ENCODE measurements at regions not wholly inside any gene's neighbourhood (a gene's known extent, or its start where the extent isn't known, plus 50 kb on each side); places are given as distances from the start of the nearest gene placed in this dataset.
"Not testable (repeated sequence)": the region's sequence is repeated elsewhere in the genome, so short reads cannot be mapped to it uniquely, and the experiment has no call there.

DNA sequence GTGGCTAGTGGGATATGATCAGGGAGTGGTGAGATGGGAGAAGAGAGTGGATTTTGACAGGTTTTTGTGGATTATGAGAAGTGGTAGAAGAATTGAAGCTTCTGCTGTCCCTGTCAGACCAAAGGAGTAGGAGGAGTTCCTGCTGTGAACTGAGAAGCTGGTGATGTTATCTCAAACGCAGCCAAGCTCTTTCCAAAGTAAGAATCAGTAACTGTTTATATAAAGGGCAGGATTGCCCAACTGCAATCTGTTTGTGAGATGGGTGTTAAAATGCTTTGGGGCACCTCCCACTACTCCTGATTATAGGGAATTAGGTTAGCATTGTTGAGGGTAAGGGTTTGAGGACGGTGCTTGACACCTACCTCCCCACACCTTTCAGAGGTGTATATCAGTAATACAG, 60.5 kb upstream of the USP25 start:
- DNase-seq = no peak
- CTCF ChIA-PET = no interaction called here
- Histone ChIP-seq H3K36me3 (ENCODE audit: low read depth, low read length) (no peaks in the 10 kb centered on the region), H3K9me2 (replicated peaks; ENCODE audit: low read length) (no peaks in the 10 kb centered on the region), H4K20me1 (ENCODE audit: low read length) (no peaks in the 10 kb centered on the region), H3K9ac (ENCODE audit: low read length) (no peak overlapping the region), H2AFZ (ENCODE audit: low read length) (no peak overlapping the region), H3K4me2 (ENCODE audit: low read length) (no peak overlapping the region), H3F3A (ENCODE audit: low read length, unreplicated experiment) (no peaks in the 10 kb centered on the region), H3K4me1 (ENCODE audit: insufficient read depth, low read length) (peaks cover 17% of the 10 kb centered on the region), H3K27ac (ENCODE audit: low read length) (no peak overlapping the region), H3K9me3 (ENCODE audit: low read length) (no peaks in the 10 kb centered on the region), H3K79me2 (ENCODE audit: low read length) (no peaks in the 10 kb centered on the region), H3K4me3 (ENCODE audit: low read length) (no peak overlapping the region), H3K27me3 (ENCODE audit: low read length) (no peaks in the 10 kb centered on the region)
- POLR2A ChIA-PET (ENCODE audit: unreplicated experiment) = interaction anchor here (0.7 kb wide), 1 partner anchor 51 kb away, joined by 7 read pairs; no protein-coding TSS in a partner anchor
- no TSS peak for BruUV-seq (replicated peaks)
- intact Hi-C loops (cut with micrococcal nuclease) = loop anchor here (5.0 kb wide), 1 partner anchor 37 kb away; no protein-coding TSS in a partner anchor
- no peak for ATAC-seq
- no peak for TF ChIP-seq EZH2 (IDR thresholded peaks at IDR 0.05; ENCODE audit: low read length, unreplicated experiment)
- TF ChIP-seq, protein P1, sequence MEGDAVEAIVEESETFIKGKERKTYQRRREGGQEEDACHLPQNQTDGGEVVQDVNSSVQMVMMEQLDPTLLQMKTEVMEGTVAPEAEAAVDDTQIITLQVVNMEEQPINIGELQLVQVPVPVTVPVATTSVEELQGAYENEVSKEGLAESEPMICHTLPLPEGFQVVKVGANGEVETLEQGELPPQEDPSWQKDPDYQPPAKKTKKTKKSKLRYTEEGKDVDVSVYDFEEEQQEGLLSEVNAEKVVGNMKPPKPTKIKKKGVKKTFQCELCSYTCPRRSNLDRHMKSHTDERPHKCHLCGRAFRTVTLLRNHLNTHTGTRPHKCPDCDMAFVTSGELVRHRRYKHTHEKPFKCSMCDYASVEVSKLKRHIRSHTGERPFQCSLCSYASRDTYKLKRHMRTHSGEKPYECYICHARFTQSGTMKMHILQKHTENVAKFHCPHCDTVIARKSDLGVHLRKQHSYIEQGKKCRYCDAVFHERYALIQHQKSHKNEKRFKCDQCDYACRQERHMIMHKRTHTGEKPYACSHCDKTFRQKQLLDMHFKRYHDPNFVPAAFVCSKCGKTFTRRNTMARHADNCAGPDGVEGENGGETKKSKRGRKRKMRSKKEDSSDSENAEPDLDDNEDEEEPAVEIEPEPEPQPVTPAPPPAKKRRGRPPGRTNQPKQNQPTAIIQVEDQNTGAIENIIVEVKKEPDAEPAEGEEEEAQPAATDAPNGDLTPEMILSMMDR (conservative IDR thresholded peaks at IDR 0.05; ENCODE audit: low read depth, low read length) = no peak
- no peak for TF ChIP-seq EZH2phosphoT487 (IDR thresholded peaks at IDR 0.05; ENCODE audit: borderline replicate concordance, low read length)

DNA sequence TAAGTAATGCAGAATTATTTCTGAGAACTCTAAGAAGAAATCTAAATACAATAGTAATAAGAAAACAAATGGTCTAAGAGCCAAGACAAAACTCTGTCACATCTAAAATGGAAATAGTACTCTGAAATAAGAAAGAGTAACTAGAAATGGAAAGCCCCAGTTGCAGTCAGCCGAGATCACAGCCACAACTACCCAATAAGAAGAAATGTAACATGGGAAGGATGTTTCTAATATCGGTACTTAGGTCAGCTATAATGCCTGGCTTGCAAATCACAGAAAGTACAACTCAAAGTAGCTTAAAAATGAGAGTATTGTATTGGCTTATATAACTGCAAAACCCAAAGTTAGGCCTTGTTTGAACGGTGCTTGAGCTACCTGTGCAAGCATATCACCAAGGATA, 58.6 kb upstream of the USP25 start:
- ChIA-PET POLR2A (ENCODE audit: unreplicated experiment) (no interaction called here), CTCF (no interaction called here)
- peaks cover 17% of the 10 kb centered on the region for H3K4me1 ChIP-seq (ENCODE audit: insufficient read depth, low read length)
- no peak for ATAC-seq
- H2AFZ ChIP-seq (ENCODE audit: low read length) = no peak overlapping the region
- H3K4me2 ChIP-seq (ENCODE audit: low read length) = no peak overlapping the region
- H3K36me3 ChIP-seq (ENCODE audit: low read depth, low read length) = no peaks in the 10 kb centered on the region
- H3K4me3 ChIP-seq (ENCODE audit: low read length) = no peak overlapping the region
- H3K27me3 ChIP-seq (ENCODE audit: low read length) = no peaks in the 10 kb centered on the region
- H3K9ac ChIP-seq (ENCODE audit: low read length) = no peak overlapping the region
- H4K20me1 ChIP-seq (ENCODE audit: low read length) = no peaks in the 10 kb centered on the region
- H3K27ac ChIP-seq (ENCODE audit: low read length) = no peak overlapping the region
- DNase-seq = no peak
- TF ChIP-seq, protein P1 (conservative IDR thresholded peaks at IDR 0.05; ENCODE audit: low read depth, low read length) = no peak
- TF ChIP-seq EZH2 (IDR thresholded peaks at IDR 0.05; ENCODE audit: low read length, unreplicated experiment) = no peak
- TF ChIP-seq EZH2phosphoT487 (IDR thresholded peaks at IDR 0.05; ENCODE audit: borderline replicate concordance, low read length) = no peak
- no TSS peak for BruUV-seq (replicated peaks)
- H3K79me2 ChIP-seq (ENCODE audit: low read length) = no peaks in the 10 kb centered on the region
- no peaks in the 10 kb centered on the region for H3K9me2 ChIP-seq (replicated peaks; ENCODE audit: low read length)
- no peaks in the 10 kb centered on the region for H3K9me3 ChIP-seq (ENCODE audit: low read length)
- H3F3A ChIP-seq (ENCODE audit: low read length, unreplicated experiment) = no peaks in the 10 kb centered on the region
- intact Hi-C loops (cut with micrococcal nuclease) = no loop called here

DNA sequence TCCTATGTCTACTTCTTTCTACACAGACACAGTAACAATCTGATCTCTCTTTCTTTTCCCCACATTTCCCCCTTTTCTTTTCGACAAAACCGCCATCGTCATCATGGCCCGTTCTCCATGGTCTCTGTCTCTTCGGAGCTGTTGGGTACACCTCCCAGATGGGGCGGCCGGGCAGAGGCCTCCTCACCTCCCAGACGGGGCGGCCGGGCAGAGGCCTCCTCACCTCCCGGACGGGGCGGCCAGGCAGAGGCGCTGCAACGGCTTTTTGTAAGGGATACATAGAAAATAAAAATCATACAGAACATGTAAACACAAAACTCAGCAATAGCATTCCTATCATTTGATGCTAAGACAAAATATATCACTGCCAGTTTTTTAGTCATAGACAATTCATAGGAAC, 57.2 kb upstream of the USP25 start:
- POLR2A ChIA-PET (ENCODE audit: unreplicated experiment); BruUV-seq (replicated peaks); ATAC-seq: not testable (repeated sequence)

More for the DNA sequence above, 57.2 kb upstream of the USP25 start:
- H3K36me3 ChIP-seq (ENCODE audit: low read depth, low read length); DNase-seq; CTCF ChIA-PET; H4K20me1 ChIP-seq (ENCODE audit: low read length); H3K9ac ChIP-seq (ENCODE audit: low read length); H3K27me3 ChIP-seq (ENCODE audit: low read length); H3K4me1 ChIP-seq (ENCODE audit: insufficient read depth, low read length); H2AFZ ChIP-seq (ENCODE audit: low read length); H3F3A ChIP-seq (ENCODE audit: low read length, unreplicated experiment); intact Hi-C loops (cut with micrococcal nuclease); H3K4me3 ChIP-seq (ENCODE audit: low read length); H3K4me2 ChIP-seq (ENCODE audit: low read length); H3K9me2 ChIP-seq (replicated peaks; ENCODE audit: low read length); H3K9me3 ChIP-seq (ENCODE audit: low read length); H3K79me2 ChIP-seq (ENCODE audit: low read length); H3K27ac ChIP-seq (ENCODE audit: low read length): not testable (repeated sequence)

All from PC-3 (cell line).